Limb (tissue), 2 donors: ENCODE measurements at regions not wholly inside any gene's neighbourhood (a gene's known extent, or its start where the extent isn't known, plus 50 kb on each side); places are given as distances from the start of the nearest gene placed in this dataset.
"Not testable (repeated sequence)": the region's sequence is repeated elsewhere in the genome, so short reads cannot be mapped to it uniquely, and the experiment has no call there.

Experiments used
- DNase-seq, 2 donors: peaks; one replicate each; pipeline ENCODE4 v3.0.0-alpha.2; 2016; ENCODE audit errors: extremely low spot score in 2 of 2

DNA sequence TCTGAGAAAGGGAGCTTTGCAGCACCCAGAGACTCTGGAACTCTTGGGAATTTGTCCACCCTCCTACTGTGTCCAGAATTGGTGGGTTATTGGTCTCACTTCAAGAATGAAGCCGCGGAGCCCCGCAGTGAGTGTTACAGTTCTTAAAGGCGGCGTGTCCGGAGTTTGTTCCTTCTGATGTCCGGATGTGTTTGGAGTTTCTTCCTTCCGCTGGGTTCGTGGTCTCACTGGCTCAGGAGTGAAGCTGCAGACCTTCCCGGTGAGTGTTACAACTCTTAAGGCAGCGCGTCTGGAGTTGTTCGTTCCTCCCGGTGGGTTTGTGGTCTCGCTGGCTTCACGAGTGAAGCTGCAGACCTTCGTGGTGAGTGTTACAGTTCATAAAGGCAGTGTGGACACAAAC, 824.7 kb downstream of the LRRTM4 start:
- DNase-seq = not testable (repeated sequence)

DNA sequence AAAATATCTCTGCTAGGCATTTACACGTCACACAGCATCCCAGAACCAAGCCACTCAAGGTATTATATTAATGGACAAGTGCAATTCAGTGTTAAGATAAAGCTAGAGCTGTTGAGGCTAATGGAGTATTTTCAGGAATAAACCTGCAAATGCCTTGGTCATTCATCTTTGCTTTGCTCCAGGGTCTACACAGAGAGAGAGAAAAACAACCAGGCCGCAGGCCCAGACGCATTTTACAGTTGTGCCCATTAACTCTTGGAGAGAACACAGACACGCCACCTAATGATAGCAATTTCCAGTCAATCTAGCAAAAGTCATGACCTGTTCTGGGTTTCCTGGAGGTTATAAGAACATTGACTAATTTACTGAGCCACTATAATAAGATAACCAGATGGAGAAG, 829.3 kb downstream of the LRRTM4 start:
- DNase-seq = no peak

DNA sequence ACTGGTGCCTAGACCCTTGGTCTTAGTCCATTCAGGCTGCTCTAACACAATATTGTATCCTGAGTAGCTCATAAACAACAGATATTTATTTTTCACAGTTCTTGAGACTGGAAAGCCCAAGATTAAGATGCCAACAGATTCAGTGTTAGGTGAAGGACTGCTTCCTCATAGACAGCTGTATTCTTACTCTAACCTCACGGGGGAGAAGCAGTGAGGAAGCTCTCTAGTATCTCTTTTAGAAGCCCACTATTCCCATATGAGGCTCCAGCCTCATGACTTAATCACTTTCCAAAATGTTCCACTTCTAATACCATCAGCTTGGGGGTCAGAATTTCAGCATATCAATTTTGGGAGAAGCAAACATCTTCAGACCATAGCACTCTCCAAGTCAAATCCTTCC, 833.4 kb downstream of the LRRTM4 start:
- DNase-seq = no peak

DNA sequence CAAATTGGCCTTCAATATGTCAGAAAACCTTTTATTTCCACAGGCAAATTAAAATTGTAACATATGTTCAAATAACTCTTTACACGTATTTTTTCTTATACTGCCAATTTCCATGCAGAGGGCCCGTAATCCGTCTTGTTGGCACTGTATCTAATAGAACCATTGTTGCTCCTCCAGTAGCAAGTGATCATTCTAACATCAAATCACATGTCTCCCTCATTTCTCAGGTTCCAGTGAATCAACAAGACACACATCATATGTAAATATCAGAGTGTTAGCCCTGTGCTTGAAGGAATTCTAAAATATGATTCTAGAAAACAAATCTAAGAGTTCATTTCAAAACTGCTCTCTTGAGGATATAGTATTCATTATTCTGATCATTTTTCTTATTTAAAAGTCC, 834.3 kb downstream of the LRRTM4 start:
- no peak for DNase-seq

DNA sequence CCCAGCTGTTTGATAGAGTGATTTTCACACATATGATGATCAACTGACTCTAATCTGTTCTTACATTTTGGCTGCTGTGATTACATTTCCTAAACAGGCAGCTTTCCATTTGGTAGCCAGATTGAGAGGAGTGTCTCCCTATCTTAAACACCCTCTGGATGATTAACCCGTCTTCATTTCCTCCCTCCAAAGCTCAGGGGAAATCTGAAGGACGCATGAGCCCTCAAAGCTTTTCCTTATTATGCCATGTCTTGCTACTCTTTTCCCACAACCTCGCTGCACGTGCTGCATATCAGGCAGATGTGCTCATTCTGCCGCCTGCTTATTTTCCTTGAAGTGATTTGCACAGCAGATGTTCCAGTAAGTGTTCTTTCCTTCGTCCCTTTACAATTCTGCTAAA, 837.4 kb downstream of the LRRTM4 start:
- peak; percentile 34 to 60 for DNase-seq

DNA sequence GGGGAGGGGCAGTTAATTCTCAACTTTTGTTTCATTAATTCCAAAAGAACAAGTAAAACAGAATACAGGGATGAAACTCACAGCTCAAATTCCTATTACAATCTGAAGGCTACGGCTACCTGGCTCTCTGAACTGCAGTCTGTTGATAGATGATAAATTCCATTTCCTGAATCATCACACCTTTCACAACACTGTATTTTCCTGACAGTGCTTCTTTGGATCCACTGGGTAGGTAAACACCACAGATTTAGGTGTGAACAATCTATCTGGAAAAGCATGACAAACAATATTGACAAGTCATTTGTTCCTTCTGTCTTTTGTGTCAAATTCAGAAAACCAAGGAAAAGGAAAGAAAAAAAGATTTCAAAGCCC, 843.2 kb downstream of the LRRTM4 start:
- no peak for DNase-seq

DNA sequence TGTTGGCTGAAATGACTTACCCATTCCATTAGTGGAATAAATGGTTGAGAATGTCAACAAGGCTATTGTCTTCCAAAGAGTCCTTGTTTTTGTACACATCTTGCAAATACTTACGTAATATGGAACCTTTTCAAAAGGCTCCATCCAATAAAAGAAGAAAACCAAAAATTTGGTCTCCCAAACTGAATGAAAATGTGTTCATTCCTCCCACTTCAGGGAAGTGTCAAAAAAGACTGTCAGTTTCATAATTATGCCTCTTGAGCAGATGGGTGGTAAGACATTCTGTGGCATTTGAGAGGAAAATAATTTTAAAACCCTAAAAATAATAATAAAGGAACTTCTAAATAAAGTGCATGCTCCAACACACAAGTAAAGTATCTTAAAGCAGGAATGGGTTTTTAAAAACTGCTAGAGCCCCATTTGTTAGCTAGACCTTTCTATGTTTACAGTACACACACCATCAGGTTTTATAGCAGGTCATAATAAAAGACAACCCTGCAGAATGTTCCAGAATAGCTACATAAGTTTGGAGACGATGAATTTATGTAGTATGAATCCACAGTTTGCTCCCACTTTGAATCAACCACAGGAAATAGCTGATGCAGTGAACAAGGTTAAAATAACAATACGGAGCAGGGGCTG, 843.7 kb downstream of the LRRTM4 start:
- DNase-seq = no peak

DNA sequence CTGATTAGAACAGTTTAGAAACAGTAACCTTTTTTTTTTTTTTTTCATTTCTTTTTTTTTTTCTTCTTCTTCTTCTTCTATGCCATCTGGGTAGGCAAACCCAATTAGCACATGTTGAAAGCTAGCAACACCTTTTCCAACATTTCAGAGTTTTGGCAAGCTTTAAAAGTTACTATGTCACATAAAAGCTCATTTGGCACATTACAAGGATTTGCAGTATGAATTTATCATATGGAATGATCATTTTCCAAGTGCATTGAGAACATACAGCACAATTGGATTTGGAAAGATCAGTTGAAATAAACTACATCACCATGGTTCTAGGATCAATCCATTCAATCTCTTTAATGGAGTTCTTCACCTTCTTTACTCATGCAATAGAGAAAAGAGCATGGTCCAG, 847.0 kb downstream of the LRRTM4 start:
- no peak for DNase-seq

DNA sequence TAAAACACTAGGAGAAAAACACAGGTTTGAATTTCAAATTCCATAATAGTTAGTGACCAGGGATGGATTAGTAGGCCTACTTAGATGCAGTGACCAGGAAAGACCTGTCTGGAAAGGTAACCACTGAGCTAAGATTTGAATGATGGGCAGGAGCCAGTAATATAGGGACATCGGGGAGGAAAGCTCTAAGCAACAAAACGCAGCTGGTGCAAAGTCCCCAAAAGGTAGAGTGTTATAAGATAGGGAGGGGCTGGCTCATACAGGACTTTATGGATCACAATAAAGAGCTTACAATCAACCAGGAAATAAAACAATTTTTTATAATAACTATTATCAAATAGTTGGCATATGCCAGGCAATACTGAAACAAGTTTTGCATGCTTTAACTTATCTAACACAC, 849.4 kb downstream of the LRRTM4 start:
- DNase-seq = no peak

DNA sequence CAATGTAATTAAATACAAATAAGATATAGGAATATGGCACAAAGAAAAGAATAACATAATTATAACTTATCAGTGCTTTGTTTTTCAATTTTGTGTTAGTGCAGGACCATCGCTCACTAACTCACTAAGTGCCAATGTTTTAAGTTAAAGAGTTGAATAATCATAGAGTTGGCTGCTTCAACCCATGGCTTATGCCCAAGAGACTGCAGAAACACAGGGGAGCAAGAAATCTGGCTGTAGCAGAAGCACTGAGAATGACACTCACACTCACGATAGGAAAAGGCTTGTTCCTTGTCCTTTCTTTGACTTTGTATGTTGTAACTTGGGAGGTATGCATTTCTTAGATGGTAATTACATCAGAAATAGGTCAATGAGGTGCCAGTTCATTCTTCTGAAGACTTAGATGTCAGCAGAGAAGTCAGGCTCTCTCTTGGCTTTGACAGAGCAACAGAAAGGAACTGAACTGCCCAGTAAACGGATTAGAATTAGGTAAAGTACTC, 852.2 kb downstream of the LRRTM4 start:
- DNase-seq = no peak

DNA sequence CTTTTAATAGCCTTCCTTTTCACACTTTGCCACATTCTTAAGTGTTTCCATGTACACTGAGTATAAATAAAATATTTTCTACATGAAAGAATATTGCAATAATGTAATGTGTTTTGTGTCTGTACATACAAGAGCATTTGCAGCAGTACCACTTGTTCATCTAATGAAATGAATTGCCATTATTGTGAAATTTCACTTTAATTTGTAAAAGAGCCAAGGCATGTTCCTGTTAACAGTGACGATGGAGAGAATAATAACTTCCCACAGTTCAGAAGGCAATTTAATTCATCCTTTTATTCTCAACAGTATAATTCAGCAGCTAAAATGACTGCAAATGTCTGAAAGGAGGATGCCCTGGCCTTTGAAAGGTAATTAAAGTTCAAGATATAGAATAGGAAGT, 853.9 kb downstream of the LRRTM4 start:
- no peak for DNase-seq

DNA sequence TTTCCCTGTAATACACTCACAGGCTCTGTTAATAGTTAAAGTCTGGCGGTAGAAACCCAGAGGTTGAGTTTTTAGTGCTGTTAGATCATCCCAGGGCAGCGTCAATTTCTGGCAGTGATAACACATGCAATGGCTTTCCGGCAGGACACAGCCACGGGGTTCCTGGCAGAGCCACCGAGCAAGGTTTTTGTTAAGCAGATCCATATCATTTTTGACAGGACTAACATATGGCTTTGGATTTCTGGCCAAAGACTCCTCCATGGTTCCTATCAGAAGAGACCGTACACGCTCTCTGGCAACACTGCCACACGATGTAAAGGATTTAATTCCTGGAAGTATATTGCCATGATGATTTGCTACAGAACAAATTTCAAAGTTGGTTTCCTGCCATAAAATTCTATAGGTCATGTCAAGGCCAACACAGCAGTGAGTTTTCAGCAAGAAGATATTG, 854.3 kb downstream of the LRRTM4 start:
- DNase-seq = peak; percentile 52 to 70

DNA sequence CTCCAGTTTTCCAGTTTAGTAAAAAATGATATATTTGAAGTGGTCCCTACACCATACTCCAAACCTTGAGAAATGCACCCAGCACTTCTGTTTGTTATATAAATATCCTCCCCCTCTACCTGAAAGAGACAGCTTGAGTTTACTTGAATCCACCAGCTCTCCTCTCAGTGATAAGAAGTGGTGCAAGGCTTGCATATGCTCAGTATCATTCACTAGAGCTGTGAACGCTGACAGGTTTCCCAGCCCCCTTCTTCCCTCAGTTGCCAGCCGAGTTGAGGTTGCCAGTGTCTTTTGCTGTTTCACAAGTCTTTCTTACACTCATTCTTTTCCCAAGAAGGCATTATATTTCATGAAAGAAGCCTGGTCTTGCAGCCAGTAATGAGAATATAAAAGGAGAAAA, 880.0 kb downstream of the LRRTM4 start:
- DNase-seq = no peak

DNA sequence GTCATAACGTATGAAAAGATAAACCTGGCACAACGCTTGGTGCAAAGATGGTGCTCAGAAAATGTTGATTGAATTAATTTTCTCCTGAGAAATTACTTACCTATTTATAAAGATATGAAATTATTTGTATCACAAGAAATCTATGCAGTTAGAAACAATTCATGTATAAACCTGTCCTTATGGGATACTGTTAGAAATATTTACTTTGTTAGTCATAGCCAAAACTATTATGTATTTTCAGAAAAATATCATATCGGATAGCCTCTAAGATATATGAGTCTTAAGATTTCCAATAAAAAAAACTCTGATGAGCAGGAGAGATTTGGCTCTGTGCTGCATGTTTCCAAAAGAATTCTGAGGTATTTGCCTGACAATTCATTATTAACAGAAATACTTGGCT, 880.7 kb downstream of the LRRTM4 start:
- DNase-seq = no peak

DNA sequence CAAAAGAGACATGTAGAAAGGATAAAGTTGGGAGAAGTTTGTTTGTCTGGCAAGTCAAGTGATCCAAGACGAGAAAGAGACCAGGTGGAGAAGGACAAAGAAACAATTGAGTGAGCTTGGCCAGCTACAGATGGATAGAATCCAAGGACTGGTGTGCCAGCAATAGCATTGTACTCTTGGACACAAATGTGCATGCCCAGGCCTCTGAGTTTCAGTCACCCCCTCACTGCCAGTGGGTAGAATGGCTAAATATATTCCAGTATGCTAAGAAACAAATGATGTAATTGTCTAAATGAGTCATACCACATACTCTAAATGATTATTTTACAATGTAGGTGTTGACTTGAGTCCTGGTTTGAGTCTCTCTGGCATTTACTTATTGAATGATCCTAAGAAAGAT, 881.3 kb downstream of the LRRTM4 start:
- no peak for DNase-seq

DNA sequence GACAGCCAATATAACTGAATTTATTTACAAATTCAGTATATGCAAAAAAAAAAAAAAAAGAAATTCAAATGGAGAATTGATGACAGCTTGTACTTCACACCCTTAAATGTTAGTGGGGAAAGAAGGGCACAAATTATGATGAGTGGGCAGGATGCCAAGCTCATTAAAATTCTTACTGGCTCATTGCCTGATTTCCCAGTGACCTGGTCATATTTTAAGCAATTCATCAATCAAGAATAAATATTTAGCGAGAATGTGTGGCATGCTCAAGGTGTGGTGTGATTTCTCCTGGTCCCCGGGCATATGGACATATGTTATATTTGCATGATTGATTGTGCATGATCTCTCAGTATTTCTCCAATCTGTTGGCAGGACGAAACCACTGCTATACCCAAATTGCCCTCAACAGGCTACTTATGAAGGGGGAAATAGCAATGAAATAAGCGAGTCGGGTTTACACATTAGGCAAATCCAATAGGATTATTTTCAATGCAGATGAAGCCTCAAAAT, 883.0 kb downstream of the LRRTM4 start:
- DNase-seq = no peak

DNA sequence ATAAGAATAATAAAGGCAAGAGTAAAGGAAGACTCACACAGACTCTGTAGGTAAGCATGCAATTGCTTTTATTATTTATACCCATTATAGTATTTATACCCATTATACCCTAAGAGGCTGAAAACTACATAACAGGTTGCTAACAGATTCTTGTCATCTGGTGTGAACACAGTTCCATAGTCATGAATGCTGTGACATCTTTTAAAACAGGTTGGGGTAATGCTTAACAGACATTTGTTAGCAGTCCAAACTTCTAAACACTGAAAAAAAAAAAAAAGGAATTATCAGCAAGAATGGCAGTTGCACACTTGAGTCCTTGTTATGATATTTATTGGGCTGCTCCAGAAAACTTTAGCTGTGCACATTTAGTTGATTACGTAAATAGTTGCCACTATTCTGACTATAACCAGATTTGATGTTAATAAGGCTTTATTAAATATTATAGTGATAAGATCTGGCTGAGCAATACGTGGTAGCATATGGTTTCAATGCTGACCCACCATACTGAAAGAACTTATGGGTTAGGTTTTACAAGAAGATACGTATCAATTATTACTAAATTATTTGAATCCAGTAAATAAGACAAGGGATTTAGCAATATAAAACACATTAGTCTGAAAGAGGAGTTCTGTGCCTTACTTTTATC, 888.8 kb downstream of the LRRTM4 start:
- DNase-seq = no peak

DNA sequence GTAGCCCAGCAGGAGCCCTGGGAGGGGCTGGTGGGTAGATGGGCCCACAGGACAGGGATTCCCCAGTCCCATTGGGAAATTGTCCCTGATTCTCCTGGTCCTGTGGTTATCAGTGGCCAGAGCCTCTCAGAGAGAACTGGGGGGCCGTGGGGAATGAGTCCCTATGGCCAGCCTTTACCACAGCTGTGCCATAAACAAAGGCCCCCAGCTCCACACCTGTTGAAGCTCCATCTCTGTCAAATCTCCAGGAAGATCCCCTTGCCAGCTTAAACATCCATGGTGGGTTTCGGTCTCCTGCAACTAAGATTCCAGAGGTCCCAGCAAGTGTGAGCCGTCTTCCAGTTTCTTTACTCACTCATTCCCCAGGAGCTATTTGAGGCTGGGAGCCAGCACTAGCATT, 897.1 kb downstream of the LRRTM4 start:
- no peak for DNase-seq

DNA sequence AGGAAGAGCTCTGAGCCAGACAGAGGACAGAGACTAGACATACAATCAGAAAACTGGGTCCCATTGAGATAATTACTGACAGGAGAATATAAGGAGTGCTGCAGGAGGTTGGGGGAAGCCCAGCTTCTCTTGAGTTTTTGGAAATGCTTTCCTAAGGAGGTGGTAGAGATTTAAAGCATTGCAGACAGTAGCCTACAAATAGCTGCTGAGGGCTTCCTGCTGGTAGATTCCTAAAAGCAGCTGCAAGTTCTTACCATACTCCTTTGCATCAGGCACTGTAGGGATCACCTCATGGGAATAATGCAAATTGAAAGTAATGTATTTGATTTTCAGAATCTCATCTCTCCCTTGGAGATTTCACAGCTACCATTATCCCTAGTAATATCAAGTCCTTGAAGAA, 902.6 kb upstream of the GCFC2 start:
- DNase-seq = no peak

DNA sequence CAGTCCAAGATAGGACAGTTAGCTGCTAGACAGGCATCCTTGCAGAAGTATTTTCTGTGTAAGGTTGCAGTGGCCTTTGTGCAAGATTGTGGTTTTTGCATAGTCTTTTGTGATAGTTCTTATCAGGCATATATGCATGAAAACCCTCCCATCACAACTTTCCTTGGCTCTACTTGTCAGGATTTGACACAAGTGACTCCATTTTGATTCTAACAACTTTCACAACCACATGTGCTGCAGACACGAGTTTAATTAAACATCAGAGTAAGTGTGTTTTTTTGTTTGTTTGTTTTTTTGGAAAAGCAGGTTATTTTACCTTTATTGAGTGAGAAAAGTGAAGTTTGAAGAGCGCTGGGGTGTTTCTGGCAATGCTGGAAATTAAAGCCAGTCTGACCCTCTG, 902.0 kb upstream of the GCFC2 start:
- no peak for DNase-seq

DNA sequence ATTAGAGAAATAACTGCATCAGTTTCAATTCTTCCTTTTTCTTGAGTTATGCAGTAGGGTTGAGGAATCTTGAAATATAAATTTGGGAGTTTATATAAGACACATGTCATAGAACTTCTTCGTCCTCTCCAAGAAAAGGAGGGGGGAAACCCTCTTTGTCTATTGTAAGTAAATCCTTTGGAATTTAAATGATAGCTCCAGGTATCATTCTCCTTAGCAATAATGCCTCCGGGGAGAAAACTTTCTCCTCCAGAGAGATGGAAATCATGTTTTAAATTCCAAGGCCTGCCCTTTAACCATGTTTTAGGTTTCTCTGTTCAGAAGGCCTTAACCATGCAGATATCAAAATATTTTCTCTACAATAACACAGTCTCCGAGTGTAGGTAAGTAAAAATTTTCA, 899.7 kb upstream of the GCFC2 start:
- DNase-seq = no peak

DNA sequence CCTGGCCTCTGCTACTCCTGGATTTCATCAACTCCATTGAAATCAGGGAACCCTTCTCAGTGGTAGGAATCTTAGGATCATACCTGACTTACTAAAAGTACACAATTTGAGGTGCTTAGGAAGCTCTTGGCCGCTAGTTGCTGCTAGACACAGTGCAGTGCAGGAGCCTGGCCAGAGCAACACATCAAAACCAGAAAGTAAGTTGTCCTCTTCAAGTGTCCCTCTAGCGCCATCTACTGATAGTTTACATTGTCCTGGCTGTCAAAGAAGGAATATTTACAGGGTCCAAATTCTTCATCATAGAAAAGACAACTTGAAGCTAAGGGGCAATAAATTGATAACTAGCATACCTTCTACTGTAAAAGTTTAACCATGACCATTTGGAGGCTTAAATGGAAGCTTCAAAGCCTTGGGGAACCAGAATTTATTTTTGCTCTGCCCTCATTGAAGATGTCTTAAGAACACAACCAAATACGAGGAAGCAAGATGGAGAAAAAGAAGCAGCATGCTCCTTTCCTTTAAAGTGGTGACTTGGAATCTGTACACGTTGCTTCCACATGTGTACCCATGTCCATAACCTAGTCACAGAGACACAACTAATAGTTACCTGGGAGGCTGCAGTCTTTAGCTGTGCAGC, 889.1 kb upstream of the GCFC2 start:
- DNase-seq = peak; percentile 46 to 89

DNA sequence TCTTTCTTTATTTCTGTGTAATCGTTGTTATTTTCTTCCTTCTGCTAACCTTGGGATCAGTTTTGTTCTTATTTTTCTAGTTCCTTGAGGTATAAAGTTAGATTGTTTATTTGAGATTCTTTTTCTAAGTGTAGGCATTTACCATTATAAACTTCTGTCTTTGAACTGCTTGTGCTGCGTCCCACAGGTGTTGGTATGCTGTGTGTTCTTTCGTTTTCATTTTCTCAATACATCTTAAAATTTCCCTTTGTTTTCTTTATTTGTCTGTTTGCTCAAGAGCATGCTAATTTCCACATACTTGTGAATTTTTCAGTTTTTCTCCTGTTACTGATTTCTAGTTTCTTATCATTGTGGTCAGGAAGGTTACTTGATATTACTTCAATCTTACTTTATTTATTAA, 873.8 kb upstream of the GCFC2 start:
- DNase-seq = no peak
